Memory B cell (primary cell): ENCODE measurements at regions not wholly inside any gene's neighbourhood (a gene's known extent, or its start where the extent isn't known, plus 50 kb on each side); places are given as distances from the start of the nearest gene placed in this dataset.
"Not testable (repeated sequence)": the region's sequence is repeated elsewhere in the genome, so short reads cannot be mapped to it uniquely, and the experiment has no call there.

ENCODE experiments used
- ATAC-seq: fragments of 150-1000 bp; cut with Tn5 transposase; 2 replicates; pipeline ENCODE4 v1.10.0; 2021; ENCODE audit warnings: low read depth, mild to moderate bottlenecking, moderate library complexity
- DNase-seq, 2 donors: peaks; one replicate each; pipeline ENCODE4 v3.0.0; 2022; ENCODE audit warnings: low spot score in 2 of 2
- H3K27ac Mint-ChIP-seq: one replicate; pipeline ENCODE4 v1.8.0; 2022; ENCODE audit warnings: mild to moderate bottlenecking, moderate library complexity, mixed read lengths
- H3K27me3 Mint-ChIP-seq: one replicate; pipeline ENCODE4 v1.8.0; 2022; ENCODE audit warnings: mixed read lengths
- H3K36me3 Mint-ChIP-seq: one replicate; pipeline ENCODE4 v1.8.0; 2022; ENCODE audit warnings: mild to moderate bottlenecking, mixed read lengths
- H3K4me1 Mint-ChIP-seq: one replicate; pipeline ENCODE4 v1.8.0; 2022; ENCODE audit warnings: mixed read lengths
- H3K4me3 Mint-ChIP-seq: one replicate; pipeline ENCODE4 v1.8.0; 2022; ENCODE audit warnings: mild to moderate bottlenecking, moderate library complexity, mixed read lengths
- H3K9me3 Mint-ChIP-seq: one replicate; pipeline ENCODE4 v1.8.0; 2022; ENCODE audit warnings: mixed read lengths

DNA sequence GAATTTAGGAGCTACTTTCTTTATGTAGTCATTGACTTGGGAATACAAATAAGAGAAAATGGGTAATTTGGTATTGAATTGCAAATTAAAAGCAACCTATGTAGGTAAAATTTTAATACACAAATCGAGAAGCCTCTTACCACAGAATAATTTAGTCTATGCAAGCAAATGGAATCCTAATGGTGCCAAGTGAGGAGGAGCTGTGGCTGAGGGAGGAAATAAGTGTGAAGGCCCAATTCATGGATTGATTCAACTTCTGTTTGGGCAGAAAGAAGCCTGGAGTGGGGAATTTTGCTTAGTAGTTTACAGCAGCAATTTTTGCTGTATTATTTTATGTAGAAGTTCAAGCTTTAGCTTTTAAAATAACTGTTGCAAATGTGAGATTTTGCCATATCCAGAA is 291.9 kb downstream of the OXSM start:
- no peaks in the 10 kb centered on the region for H3K27me3 Mint-ChIP-seq
- H3K36me3 Mint-ChIP-seq, result no peaks in the 10 kb centered on the region
- DNase-seq (no peak), ATAC-seq (no peak)
- H3K4me3 Mint-ChIP-seq, result no peak overlapping the region
- H3K9me3 Mint-ChIP-seq, result no peaks in the 10 kb centered on the region
- no peak overlapping the region for H3K27ac Mint-ChIP-seq
- H3K4me1 Mint-ChIP-seq, result no peaks in the 10 kb centered on the region

DNA sequence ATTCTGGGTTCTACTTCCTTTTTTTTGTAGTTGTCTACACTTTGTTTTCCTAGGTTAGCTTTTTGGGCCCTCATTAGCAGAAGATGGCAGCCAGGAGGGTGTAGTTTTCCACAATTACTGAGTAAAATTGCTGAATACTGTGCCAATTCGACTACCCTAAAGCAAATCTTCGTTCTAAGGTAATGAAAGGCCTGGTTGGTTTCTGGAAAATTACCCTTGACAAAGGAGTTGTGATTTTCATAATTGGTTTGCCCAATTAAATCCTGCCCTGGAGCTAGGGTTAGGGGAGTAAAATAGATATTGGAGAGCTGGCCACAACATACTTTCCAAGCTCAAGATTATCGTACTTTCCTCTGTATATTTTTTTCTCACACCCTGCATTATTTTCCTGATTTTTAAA is 293.0 kb downstream of the OXSM start:
- Mint-ChIP-seq H3K27me3 (no peaks in the 10 kb centered on the region), H3K9me3 (peaks cover under 1% of the 10 kb centered on the region), H3K4me3 (no peak overlapping the region), H3K27ac (no peak overlapping the region), H3K4me1 (no peaks in the 10 kb centered on the region), H3K36me3 (no peaks in the 10 kb centered on the region)
- DNase-seq (no peak), ATAC-seq (no peak)

DNA sequence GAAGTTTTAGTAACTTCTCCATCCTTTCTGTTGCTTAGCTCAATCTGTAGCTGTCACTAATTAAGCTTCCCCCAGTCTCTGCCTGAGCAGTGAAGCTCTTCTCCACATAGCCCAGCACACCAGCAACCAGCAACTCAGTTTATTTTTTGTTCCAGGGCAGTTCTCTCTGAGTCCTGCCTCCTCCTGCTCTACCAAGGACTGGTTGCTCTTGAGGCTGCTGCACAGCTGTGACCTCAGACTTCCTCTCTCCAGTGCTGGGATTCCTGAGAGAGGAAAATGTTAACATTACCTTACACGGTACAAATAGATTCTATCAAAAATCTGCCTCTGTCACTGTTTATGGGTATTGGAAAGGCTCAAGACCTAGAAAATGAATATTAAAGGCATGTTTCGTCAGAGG is 294.7 kb downstream of the OXSM start:
- Mint-ChIP-seq H3K4me1 (no peaks in the 10 kb centered on the region), H3K27ac (no peak overlapping the region), H3K36me3 (no peaks in the 10 kb centered on the region), H3K9me3 (peaks cover 8% of the 10 kb centered on the region), H3K4me3 (no peak overlapping the region), H3K27me3 (no peaks in the 10 kb centered on the region)
- ATAC-seq, result no peak
- no peak for DNase-seq

DNA sequence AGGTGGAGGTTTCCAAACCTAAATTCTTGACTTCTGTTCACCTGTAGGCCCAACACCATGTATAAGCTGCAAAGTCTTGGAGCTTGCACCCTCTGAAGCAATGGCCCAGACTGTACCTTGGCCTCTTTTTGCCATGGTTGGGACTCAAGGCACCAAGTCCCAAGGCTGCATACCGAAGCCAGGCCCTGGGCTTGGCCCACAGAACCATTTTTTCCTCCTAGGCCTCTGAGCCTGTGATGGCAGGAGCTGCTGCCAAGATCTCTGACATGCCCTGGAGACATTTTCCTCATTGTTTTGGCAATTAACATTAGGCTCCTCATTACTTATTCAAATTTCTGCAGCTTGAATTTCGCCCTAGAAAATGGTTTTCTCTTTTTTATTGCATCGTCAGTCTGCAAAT is 297.9 kb downstream of the OXSM start:
- no peak for DNase-seq

DNA sequence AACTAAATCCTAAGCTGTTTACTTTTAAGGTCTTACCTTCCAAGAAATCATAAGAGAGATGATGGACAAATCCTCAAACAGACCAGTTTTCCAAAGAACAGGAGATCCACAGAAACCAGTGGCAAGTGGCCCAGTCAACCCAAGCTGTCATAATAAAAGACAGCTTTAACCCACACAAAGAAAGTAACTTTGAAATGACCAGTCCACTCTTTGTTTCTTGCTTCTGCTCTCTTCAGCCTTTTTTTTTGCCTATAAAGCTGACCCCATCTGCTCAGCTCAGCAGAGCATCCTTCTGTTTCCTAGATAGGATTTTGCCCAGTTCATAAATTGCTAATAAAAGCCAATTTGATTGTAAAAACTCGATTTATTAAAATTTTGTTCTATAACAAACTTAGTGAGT is 299.4 kb downstream of the OXSM start:
- H3K27me3 Mint-ChIP-seq, result no peaks in the 10 kb centered on the region
- no peaks in the 10 kb centered on the region for H3K36me3 Mint-ChIP-seq
- ATAC-seq (no peak), DNase-seq (no peak)
- H3K4me1 Mint-ChIP-seq, result no peaks in the 10 kb centered on the region
- no peak overlapping the region for H3K4me3 Mint-ChIP-seq
- H3K27ac Mint-ChIP-seq, result no peak overlapping the region
- peaks cover 9% of the 10 kb centered on the region for H3K9me3 Mint-ChIP-seq

More for the DNA sequence above, 297.9 kb downstream of the OXSM start:
- Mint-ChIP-seq H3K36me3 (no peaks in the 10 kb centered on the region), H3K27me3 (no peaks in the 10 kb centered on the region), H3K4me3 (no peak overlapping the region), H3K4me1 (no peaks in the 10 kb centered on the region), H3K27ac (no peak overlapping the region), H3K9me3 (peaks cover 8% of the 10 kb centered on the region)
- ATAC-seq, result no peak

DNA sequence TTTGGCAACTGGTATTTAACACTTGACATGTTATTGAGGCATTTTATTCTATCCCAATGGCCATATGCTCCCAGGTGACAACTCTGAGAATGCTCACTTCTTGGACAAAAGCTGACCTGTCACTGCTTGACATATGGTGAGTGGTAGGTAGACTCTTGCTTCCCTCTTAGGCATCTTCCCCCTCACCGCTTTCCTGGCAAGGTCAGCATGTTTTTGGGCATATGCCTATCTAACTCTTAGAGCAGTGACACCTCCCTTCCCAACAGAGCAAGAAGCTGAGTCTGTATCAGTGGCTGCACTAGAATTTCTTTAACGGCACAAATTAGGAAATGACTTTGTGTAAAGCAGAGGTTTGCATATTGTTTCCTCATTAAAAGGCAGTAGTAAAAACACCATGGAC is 300.7 kb downstream of the OXSM start:
- Mint-ChIP-seq H3K4me3 (no peak overlapping the region), H3K9me3 (peaks cover 13% of the 10 kb centered on the region), H3K36me3 (no peaks in the 10 kb centered on the region), H3K27me3 (no peaks in the 10 kb centered on the region), H3K4me1 (no peaks in the 10 kb centered on the region), H3K27ac (no peak overlapping the region)
- no peak for ATAC-seq
- DNase-seq, result no peak

DNA sequence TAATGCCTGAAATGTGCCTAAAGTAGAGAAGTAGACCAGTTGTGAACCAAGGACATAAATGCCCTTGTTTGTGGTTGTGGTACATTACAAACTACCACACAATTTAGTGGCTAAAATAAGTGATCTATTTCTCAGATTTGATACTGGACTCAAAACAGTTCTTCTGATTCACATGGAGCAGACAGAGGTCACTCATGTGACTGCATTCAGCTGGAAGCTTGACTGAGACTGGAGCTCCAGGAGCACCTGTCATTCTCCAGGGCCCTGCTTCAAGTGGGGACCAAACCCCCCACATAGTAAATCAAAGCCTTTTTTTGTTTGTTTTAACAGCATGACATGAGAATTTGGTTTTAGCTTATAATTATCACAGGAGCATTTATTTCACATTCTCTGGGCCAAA is 301.2 kb downstream of the OXSM start:
- Mint-ChIP-seq H3K36me3 (no peaks in the 10 kb centered on the region), H3K4me1 (no peaks in the 10 kb centered on the region), H3K9me3 (peaks cover 14% of the 10 kb centered on the region), H3K27ac (no peak overlapping the region), H3K4me3 (no peak overlapping the region), H3K27me3 (no peaks in the 10 kb centered on the region)
- ATAC-seq, result no peak
- DNase-seq, result no peak

DNA sequence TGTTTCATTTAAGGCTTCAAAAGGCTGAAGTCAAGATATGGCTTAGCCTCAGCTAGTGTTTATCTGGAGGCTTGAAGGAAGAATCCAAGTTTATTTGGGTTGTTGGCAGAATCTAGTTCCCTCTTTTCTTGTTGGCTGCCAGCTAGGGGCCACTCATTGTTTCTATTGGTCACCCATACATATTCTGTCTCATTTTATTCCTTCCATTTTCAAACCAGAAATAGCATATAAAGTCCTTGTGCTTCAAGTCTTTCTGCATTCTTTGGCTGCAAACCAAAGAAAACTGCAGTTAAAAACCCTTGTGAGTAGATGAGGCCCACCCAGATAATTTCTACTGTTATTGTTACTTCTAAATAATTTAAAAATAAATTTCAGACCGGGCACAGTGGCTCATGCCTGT is 301.7 kb downstream of the OXSM start:
- no peak overlapping the region for H3K4me3 Mint-ChIP-seq
- DNase-seq, result no peak
- no peaks in the 10 kb centered on the region for H3K36me3 Mint-ChIP-seq

DNA sequence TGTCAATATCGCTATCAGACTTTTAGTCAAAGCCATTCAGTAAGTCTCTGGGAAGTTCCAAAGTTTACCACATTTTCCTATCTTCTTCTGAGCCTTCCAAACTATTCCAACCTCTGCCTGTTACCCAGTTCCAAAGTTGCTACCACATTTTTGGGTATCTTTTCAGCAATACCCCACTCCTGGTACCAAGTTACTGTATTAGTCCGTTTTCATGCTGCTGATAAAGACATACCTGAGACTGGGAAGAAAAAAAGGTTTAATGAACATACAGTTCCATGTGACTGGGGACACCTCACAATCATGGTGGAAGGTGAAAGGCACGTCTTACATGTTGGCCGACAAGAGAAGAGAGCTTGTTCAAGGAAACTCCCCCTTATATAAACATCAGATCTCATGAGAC is 307.2 kb downstream of the OXSM start:
- not testable (repeated sequence) for H3K4me3 Mint-ChIP-seq, H3K4me1 Mint-ChIP-seq, H3K36me3 Mint-ChIP-seq, DNase-seq, ATAC-seq, H3K27ac Mint-ChIP-seq, H3K27me3 Mint-ChIP-seq
- H3K9me3 Mint-ChIP-seq, result peaks cover 20% of the 10 kb centered on the region

More for the DNA sequence above, 301.7 kb downstream of the OXSM start:
- H3K27me3 Mint-ChIP-seq, result no peaks in the 10 kb centered on the region
- ATAC-seq, result no peak
- no peaks in the 10 kb centered on the region for H3K4me1 Mint-ChIP-seq
- no peak overlapping the region for H3K27ac Mint-ChIP-seq
- peaks cover 14% of the 10 kb centered on the region for H3K9me3 Mint-ChIP-seq

DNA sequence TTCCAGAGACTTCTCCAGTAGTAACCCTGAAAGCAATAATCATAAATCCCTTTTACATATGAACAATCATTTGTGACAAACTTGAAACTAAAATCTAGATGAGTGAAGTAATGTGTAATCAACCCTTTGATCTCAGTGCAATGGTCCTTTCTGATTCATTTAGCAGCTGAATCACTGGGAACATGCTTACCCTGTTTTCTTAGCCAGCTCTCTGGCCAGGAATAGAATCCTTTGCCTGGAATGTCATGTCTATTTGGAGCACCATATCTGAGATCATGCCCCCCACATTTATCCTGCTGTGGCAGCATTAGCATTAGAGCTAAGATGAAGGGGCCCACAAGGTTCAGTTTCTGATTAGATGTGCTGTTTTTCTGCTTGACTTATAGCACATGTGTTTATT is 309.8 kb downstream of the OXSM start:
- Mint-ChIP-seq H3K27ac (no peak overlapping the region), H3K4me3 (no peak overlapping the region), H3K4me1 (no peaks in the 10 kb centered on the region), H3K27me3 (no peaks in the 10 kb centered on the region), H3K9me3 (peaks cover 18% of the 10 kb centered on the region), H3K36me3 (peaks cover 1% of the 10 kb centered on the region)
- DNase-seq (no peak), ATAC-seq (no peak)

DNA sequence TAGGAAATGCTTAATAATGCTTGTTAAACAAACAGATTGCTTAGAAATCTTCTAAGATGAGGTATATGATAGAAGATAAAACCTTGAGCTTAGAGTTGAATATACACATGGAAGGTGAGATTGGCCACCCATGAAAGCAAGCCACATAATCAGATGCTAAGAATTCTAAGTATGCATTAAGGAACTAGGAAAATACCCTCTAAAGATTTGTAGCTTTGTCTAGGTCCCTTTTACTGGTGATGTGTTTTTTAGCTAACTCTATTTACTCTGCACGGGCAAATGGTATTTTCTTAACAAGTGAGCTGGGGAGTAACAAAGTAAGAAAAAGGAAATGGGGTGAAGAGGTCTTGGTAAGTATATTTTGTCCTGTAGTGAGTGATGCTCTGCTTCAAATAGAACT is 310.3 kb downstream of the OXSM start:
- H3K4me3 Mint-ChIP-seq, result no peak overlapping the region
- H3K27me3 Mint-ChIP-seq, result no peaks in the 10 kb centered on the region
- no peak overlapping the region for H3K27ac Mint-ChIP-seq
- H3K36me3 Mint-ChIP-seq, result peaks cover 1% of the 10 kb centered on the region
- ATAC-seq (no peak), DNase-seq (no peak)
- H3K4me1 Mint-ChIP-seq, result no peaks in the 10 kb centered on the region
- peaks cover 16% of the 10 kb centered on the region for H3K9me3 Mint-ChIP-seq

DNA sequence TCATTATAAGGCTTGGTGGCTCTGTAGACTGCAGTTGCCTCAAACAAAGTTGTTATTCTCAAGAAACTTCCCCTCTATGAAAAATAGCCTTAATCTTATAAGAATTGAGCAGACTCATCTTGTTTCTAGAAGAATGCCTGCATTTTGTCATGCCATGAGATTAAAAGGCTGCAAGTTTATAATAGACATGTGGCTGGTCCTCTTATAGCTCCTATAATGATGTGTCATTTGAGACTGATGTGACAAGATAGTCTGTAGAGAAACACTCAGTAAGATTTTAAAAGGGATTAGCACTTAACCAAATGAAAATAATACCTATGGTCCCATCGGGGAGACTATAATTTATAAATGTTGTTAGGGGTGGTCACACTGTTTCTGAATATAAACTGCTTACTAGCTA is 312.5 kb downstream of the OXSM start:
- H3K27ac Mint-ChIP-seq, result no peak overlapping the region
- peaks cover 8% of the 10 kb centered on the region for H3K9me3 Mint-ChIP-seq
- no peaks in the 10 kb centered on the region for H3K4me1 Mint-ChIP-seq
- no peak for ATAC-seq
- no peak for DNase-seq
- no peaks in the 10 kb centered on the region for H3K36me3 Mint-ChIP-seq
- H3K4me3 Mint-ChIP-seq, result no peak overlapping the region
- no peaks in the 10 kb centered on the region for H3K27me3 Mint-ChIP-seq

DNA sequence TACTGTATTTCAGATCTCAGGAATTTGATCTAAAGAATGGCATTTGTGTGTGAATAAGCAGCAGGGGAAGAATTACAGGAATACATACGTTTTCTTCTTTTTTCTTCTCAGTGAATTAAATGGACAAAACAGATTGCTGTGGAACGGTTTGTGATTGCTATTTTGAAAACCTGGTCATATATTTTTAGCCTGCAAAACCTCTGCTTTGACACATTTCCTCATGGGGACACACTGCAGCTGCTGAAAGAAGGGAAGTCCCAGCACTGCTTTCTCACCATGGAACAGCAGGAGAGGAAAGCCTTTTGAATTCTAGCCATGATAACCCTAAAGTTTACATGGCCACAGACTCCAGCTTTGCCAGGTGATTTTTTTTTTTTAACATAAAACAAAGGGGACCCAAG is 315.0 kb downstream of the OXSM start:
- Mint-ChIP-seq H3K27ac (no peak overlapping the region), H3K4me3 (no peak overlapping the region), H3K27me3 (no peaks in the 10 kb centered on the region), H3K9me3 (peaks cover 4% of the 10 kb centered on the region), H3K4me1 (no peaks in the 10 kb centered on the region), H3K36me3 (no peaks in the 10 kb centered on the region)
- DNase-seq (no peak), ATAC-seq (no peak)

DNA sequence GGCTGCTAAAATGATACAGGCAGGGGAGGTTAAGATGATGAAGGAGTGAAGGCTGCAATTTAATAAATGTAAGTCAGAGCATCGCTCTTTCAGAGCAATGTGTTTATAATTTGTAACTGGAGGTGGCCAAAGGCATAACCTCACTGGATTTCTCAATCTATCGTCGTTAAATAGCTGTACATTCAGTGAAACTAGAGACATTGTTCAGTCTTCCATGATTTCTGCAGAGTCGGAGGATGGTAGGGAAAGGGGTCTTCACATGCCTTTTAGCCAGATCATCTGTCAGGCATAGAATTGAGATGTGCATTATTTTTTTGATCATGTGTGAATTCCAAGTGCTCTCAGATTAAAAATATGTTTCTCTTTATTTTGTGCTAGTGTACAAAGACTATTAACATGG is 315.4 kb downstream of the OXSM start:
- ATAC-seq (no peak), DNase-seq (no peak)
- Mint-ChIP-seq H3K27ac (no peak overlapping the region), H3K36me3 (no peaks in the 10 kb centered on the region), H3K27me3 (no peaks in the 10 kb centered on the region), H3K9me3 (peaks cover 4% of the 10 kb centered on the region), H3K4me1 (no peaks in the 10 kb centered on the region), H3K4me3 (no peak overlapping the region)

DNA sequence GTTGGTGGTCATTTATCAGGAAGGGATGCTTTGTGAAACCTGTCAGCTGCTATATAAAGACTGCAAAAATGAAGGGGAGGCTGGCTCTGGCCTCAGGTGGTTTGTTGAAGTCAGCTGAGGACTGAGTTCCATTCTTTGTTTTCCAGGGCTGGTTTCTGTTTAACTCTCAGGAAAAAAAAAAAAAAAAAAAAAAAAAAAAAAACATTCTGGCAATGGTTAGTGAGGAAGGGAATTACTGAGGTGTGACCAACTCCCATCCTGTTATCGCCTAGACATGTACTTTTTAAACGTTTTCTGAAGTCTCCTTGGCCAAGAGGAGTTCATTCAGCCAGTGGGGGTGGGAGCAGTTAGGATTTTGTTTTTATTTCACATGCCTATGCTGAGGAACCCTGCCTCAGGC is 316.3 kb downstream of the OXSM start:
- H3K4me3 Mint-ChIP-seq, result no peak overlapping the region
- peaks cover 3% of the 10 kb centered on the region for H3K9me3 Mint-ChIP-seq
- H3K27ac Mint-ChIP-seq, result no peak overlapping the region
- no peaks in the 10 kb centered on the region for H3K4me1 Mint-ChIP-seq
- DNase-seq (no peak), ATAC-seq (no peak)
- H3K36me3 Mint-ChIP-seq, result no peaks in the 10 kb centered on the region
- no peaks in the 10 kb centered on the region for H3K27me3 Mint-ChIP-seq
